NCI-H2107 (cell line): ENCODE measurements at regions not wholly inside any gene's neighbourhood (a gene's known extent, or its start where the extent isn't known, plus 50 kb on each side); places are given as distances from the start of the nearest gene placed in this dataset.

Experiments used
- DNase-seq: peaks from one replicate; lab custom pipeline; 2025; lab: John Stamatoyannopoulos, UW

GRCh38 chr22:25366876-25367466 lies 147.5 kb downstream of the CRYBB2 start:
- no peak for DNase-seq

- DNase-seq, result no peak
Observed at GRCh38 chr22:25367756-25368155, 148.3 kb downstream of the CRYBB2 start.

GRCh38 chr22:25368271-25368670 lies 148.8 kb downstream of the CRYBB2 start:
- DNase-seq, result no peak

GRCh38 chr22:25369041-25369440 lies 149.6 kb downstream of the CRYBB2 start:
- DNase-seq, result no peak

- no peak for DNase-seq
Observed at GRCh38 chr22:25370322-25370721, 150.9 kb downstream of the CRYBB2 start.

GRCh38 chr22:25372000-25372595 lies 152.7 kb downstream of the CRYBB2 start:
- no peak for DNase-seq

- no peak for DNase-seq
Observed at GRCh38 chr22:25373961-25374360, 154.5 kb downstream of the CRYBB2 start.

GRCh38 chr22:25374869-25375268 lies 155.4 kb downstream of the CRYBB2 start:
- no peak for DNase-seq

- no peak for DNase-seq
Observed at GRCh38 chr22:25375683-25376082, 156.2 kb downstream of the CRYBB2 start.

- no peak for DNase-seq
Observed at GRCh38 chr22:25377699-25378098, 158.3 kb downstream of the CRYBB2 start.

GRCh38 chr22:25380122-25380747 lies 160.8 kb downstream of the CRYBB2 start:
- no peak for DNase-seq

- no peak for DNase-seq
Observed at GRCh38 chr22:25382762-25383161, 163.3 kb downstream of the CRYBB2 start.

- DNase-seq, result no peak
Observed at GRCh38 chr22:25383278-25383820, 163.9 kb downstream of the CRYBB2 start.

- DNase-seq, result no peak
Observed at GRCh38 chr22:25383892-25384291, 164.5 kb downstream of the CRYBB2 start.

GRCh38 chr22:25386538-25386884 lies 167.1 kb downstream of the CRYBB2 start:
- no peak for DNase-seq

GRCh38 chr22:25388415-25388814 lies 169.0 kb downstream of the CRYBB2 start:
- DNase-seq, result no peak

- DNase-seq, result no peak
Observed at GRCh38 chr22:25388866-25389540, 169.6 kb downstream of the CRYBB2 start.

GRCh38 chr22:25389541-25389919 lies 170.1 kb downstream of the CRYBB2 start:
- DNase-seq, result no peak

GRCh38 chr22:25390297-25391240 lies 171.1 kb downstream of the CRYBB2 start:
- DNase-seq, result no peak

GRCh38 chr22:25392584-25392983 lies 171.9 kb upstream of the GRK3 start:
- no peak for DNase-seq

GRCh38 chr22:25393121-25393805 lies 171.2 kb upstream of the GRK3 start:
- no peak for DNase-seq
